ENCODE measurements at regions not wholly inside any gene's neighbourhood (a gene's known extent, or its start where the extent isn't known, plus 50 kb on each side); places are given as distances from the start of the nearest gene placed in this dataset.

DNA sequence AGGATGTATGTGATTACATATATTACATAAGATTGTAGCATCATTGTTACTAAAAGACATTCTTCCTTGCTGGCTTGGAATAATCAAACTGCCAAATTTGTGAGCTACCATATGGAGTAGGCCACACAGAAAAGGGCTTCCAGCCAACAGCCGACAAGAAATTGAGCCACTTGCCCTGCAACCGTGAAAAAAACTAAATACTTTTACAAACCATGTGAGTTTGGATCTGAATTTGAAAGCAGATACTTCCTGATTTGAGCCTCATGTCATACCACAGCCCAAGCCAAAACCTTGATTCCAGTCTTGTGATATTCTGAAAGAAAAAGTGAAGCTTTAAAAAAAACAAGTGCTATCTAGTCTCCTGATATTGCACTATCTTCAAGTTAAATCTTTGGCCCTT is 55.6 kb upstream of the PRMT6 start:
- DNase-seq (ENCODE audit: low read depth) = no peak
- no peak overlapping the region for H3K4me3 ChIP-seq (ENCODE audit: low read depth, low read length)

DNA sequence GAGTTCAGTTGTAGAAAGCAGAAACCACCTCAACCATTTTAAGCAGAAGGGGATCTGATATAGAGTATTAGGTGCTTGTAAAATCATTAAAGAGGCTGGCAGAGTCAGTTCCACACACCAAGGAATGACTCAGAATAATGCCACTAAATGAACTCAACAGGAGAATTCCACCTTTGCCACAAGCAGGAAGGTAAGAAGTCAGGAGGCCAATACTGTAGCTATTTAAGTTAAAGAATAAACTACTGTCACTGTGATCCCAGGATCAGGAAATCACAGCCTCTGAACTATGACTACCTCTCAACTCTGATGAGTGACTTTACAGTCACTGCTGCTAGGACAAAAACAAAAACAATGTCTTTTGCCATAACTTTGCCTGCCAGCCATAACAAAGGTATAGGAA is 52.5 kb upstream of the PRMT6 start:
- no peak for DNase-seq (ENCODE audit: low read depth)
- H3K4me3 ChIP-seq (ENCODE audit: low read depth, low read length) = no peak overlapping the region

GRCh38 chr1:107004421-107004820 is 52.1 kb upstream of the PRMT6 start:
- H3K4me3 ChIP-seq (ENCODE audit: low read depth, low read length) = no peak overlapping the region
- DNase-seq (ENCODE audit: low read depth) = peak; percentile 15

Data from skeletal muscle cell (primary cell).